WTC11 (cell line): ENCODE measurements at regions not wholly inside any gene's neighbourhood (a gene's known extent, or its start where the extent isn't known, plus 50 kb on each side); places are given as distances from the start of the nearest gene placed in this dataset.

Source experiments
- ATAC-seq: fragments of 200-7000 bp; cut with Tn5 transposase; 2 replicates; pipeline ENCODE4 v1.10.0; 2021; ENCODE audit warnings: mild to moderate bottlenecking, moderate library complexity
- CTCF ChIA-PET: fragments of 300-600 bp; sonication (Branson Sonifier 250); formaldehyde crosslinking; loops from one replicate; lab custom pipeline; 2021; ENCODE audit warnings: antibody characterized with exemption; lab: Charles Lee
- POLR2A ChIA-PET: fragments of 350-600 bp; sonication (Branson Sonifier 250); formaldehyde crosslinking; loops from one replicate; lab custom pipeline; 2021; ENCODE audit warnings: antibody characterized with exemption; lab: Charles Lee
- DNase-seq: peaks from one replicate; pipeline ENCODE4 v3.0.0; 2021; ENCODE audit warnings: low spot score
- H3K27ac Mint-ChIP-seq: 2 replicates; pipeline ENCODE4 v1.8.0; 2021; ENCODE audit warnings: mixed read lengths
- H3K27me3 Mint-ChIP-seq: 2 replicates; pipeline ENCODE4 v1.8.0; 2021; ENCODE audit warnings: low read depth, mild to moderate bottlenecking, moderate library complexity, mixed read lengths
- H3K36me3 Mint-ChIP-seq: 2 replicates; pipeline ENCODE4 v1.8.0; 2021; ENCODE audit warnings: mixed read lengths
- H3K4me1 Mint-ChIP-seq: 2 replicates; pipeline ENCODE4 v1.8.0; 2022; ENCODE audit warnings: mixed read lengths
- H3K4me3 Mint-ChIP-seq: 2 replicates; pipeline ENCODE4 v1.8.0; 2021; ENCODE audit warnings: mild to moderate bottlenecking, moderate library complexity, mixed read lengths
- H3K9me3 Mint-ChIP-seq: 2 replicates; pipeline ENCODE4 v1.8.0; 2021; ENCODE audit warnings: mixed read lengths
- ATF2 ChIP-seq: sonication (generic); formaldehyde crosslinking; IDR thresholded peaks from 2 replicates; pipeline ENCODE4 v1.8.1; 2022; ENCODE audit warnings: low read depth, missing genetic modification reagents, borderline replicate concordance
- E2F5 ChIP-seq: sonication (generic); formaldehyde crosslinking; IDR thresholded peaks from 2 replicates; pipeline ENCODE4 v1.8.1; 2022; ENCODE audit warnings: mild to moderate bottlenecking, moderate library complexity, missing genetic modification reagents
- ELF4 ChIP-seq: sonication (generic); formaldehyde crosslinking; IDR thresholded peaks from 2 replicates; pipeline ENCODE4 v1.8.1; 2022; ENCODE audit warnings: low read depth, mild to moderate bottlenecking, moderate library complexity, missing genetic modification reagents
- MAX ChIP-seq: sonication (generic); formaldehyde crosslinking; IDR thresholded peaks from 2 replicates; pipeline ENCODE4 v1.8.0; 2022; ENCODE audit warnings: mild to moderate bottlenecking, missing genetic modification reagents
- NR1H2 ChIP-seq: sonication (generic); formaldehyde crosslinking; IDR thresholded peaks from 2 replicates; pipeline ENCODE4 v1.9.0; 2021; ENCODE audit warnings: mild to moderate bottlenecking, moderate library complexity, missing genetic modification reagents
- NR2C2 ChIP-seq: sonication (generic); formaldehyde crosslinking; IDR thresholded peaks from 2 replicates; pipeline ENCODE4 v1.8.0; 2022; ENCODE audit warnings: mild to moderate bottlenecking, missing genetic modification reagents
- OVOL2 ChIP-seq: fragments of 250-450 bp; sonication (Bioruptor Pico); IDR thresholded peaks from 2 replicates; pipeline ENCODE4 v1.9.0; 2021; ENCODE audit warnings: mild to moderate bottlenecking, borderline replicate concordance
- SMAD3 ChIP-seq: sonication (generic); formaldehyde crosslinking; IDR thresholded peaks from 2 replicates; pipeline ENCODE4 v1.8.0; 2022; ENCODE audit warnings: missing genetic modification reagents, mild to moderate bottlenecking, borderline replicate concordance
- SMAD4 ChIP-seq: sonication (generic); formaldehyde crosslinking; IDR thresholded peaks from 2 replicates; pipeline ENCODE4 v1.8.0; 2022; ENCODE audit warnings: mild to moderate bottlenecking, missing genetic modification reagents
- SOX15 ChIP-seq: fragments of 250-450 bp; sonication (Bioruptor Pico); IDR thresholded peaks from 2 replicates; pipeline ENCODE4 v1.9.0; 2021; ENCODE audit warnings: mild to moderate bottlenecking
- TP53 ChIP-seq: sonication (generic); formaldehyde crosslinking; IDR thresholded peaks from 2 replicates; pipeline ENCODE4 v1.8.1; 2023; ENCODE audit warnings: mild to moderate bottlenecking, missing genetic modification reagents
- ZNF232 ChIP-seq: sonication (generic); formaldehyde crosslinking; IDR thresholded peaks from 2 replicates; pipeline ENCODE4 v1.8.0; 2022; ENCODE audit warnings: mild to moderate bottlenecking, missing genetic modification reagents
- ZNF396 ChIP-seq: fragments of 250-450 bp; sonication (Bioruptor Pico); IDR thresholded peaks from 2 replicates; pipeline ENCODE4 v1.8.0; 2021; ENCODE audit warnings: mild to moderate bottlenecking, moderate library complexity, borderline replicate concordance
- ZNF423 ChIP-seq: fragments of 250-450 bp; sonication (Bioruptor Pico); IDR thresholded peaks from 2 replicates; pipeline ENCODE4 v2.1.2; 2022; ENCODE audit warnings: mild to moderate bottlenecking, moderate library complexity
- TF ChIP-seq, protein P1 (sequence below): sonication (generic); formaldehyde crosslinking; IDR thresholded peaks from 2 replicates; pipeline ENCODE4 v1.8.1; 2023; ENCODE audit warnings: mild to moderate bottlenecking, missing genetic modification reagents, borderline replicate concordance
- TF ChIP-seq, protein P2 (sequence below): sonication (generic); formaldehyde crosslinking; IDR thresholded peaks from 2 replicates; pipeline ENCODE4 v1.8.0; 2022; ENCODE audit warnings: mild to moderate bottlenecking, missing genetic modification reagents
- TF ChIP-seq, protein P3 (sequence below): sonication (generic); formaldehyde crosslinking; IDR thresholded peaks from 2 replicates; pipeline ENCODE4 v1.8.1; 2023; ENCODE audit warnings: mild to moderate bottlenecking, moderate library complexity, missing genetic modification reagents

- Mint-ChIP-seq H3K4me3 (no peak overlapping the region), H3K4me1 (0 out of 2 replicates have a peak, but pooled peaks cover 6% of the 10 kb centered on the region), H3K9me3 (peaks cover 4% of the 10 kb centered on the region), H3K27ac (no peak overlapping the region), H3K36me3 (no peaks in the 10 kb centered on the region), H3K27me3 (no peaks in the 10 kb centered on the region)
- DNase-seq (no peak), ATAC-seq (no peak)
- ChIA-PET CTCF (no interaction called here), POLR2A (no interaction called here)
- TF ChIP-seq SMAD3 (CRISPR knock-in tag) (no peak), SMAD4 (CRISPR knock-in tag) (no peak), TP53 (CRISPR knock-in tag) (no peak), ZNF396 (no peak), MAX (CRISPR knock-in tag) (no peak), ZNF423 (no peak), E2F5 (no peak), OVOL2 (CRISPR knock-in tag) (no peak), ATF2 (no peak)
- TF ChIP-seq, protein P1, sequence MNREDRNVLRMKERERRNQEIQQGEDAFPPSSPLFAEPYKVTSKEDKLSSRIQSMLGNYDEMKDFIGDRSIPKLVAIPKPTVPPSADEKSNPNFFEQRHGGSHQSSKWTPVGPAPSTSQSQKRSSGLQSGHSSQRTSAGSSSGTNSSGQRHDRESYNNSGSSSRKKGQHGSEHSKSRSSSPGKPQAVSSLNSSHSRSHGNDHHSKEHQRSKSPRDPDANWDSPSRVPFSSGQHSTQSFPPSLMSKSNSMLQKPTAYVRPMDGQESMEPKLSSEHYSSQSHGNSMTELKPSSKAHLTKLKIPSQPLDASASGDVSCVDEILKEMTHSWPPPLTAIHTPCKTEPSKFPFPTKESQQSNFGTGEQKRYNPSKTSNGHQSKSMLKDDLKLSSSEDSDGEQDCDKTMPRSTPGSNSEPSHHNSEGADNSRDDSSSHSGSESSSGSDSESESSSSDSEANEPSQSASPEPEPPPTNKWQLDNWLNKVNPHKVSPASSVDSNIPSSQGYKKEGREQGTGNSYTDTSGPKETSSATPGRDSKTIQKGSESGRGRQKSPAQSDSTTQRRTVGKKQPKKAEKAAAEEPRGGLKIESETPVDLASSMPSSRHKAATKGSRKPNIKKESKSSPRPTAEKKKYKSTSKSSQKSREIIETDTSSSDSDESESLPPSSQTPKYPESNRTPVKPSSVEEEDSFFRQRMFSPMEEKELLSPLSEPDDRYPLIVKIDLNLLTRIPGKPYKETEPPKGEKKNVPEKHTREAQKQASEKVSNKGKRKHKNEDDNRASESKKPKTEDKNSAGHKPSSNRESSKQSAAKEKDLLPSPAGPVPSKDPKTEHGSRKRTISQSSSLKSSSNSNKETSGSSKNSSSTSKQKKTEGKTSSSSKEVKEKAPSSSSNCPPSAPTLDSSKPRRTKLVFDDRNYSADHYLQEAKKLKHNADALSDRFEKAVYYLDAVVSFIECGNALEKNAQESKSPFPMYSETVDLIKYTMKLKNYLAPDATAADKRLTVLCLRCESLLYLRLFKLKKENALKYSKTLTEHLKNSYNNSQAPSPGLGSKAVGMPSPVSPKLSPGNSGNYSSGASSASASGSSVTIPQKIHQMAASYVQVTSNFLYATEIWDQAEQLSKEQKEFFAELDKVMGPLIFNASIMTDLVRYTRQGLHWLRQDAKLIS (CRISPR knock-in tag) = no peak
- TF ChIP-seq, protein P2, sequence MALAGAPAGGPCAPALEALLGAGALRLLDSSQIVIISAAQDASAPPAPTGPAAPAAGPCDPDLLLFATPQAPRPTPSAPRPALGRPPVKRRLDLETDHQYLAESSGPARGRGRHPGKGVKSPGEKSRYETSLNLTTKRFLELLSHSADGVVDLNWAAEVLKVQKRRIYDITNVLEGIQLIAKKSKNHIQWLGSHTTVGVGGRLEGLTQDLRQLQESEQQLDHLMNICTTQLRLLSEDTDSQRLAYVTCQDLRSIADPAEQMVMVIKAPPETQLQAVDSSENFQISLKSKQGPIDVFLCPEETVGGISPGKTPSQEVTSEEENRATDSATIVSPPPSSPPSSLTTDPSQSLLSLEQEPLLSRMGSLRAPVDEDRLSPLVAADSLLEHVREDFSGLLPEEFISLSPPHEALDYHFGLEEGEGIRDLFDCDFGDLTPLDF = no peak
These were observed 376.0 kb downstream of the CYLC2 start for GRCh38 chr9:103371152-103371551.

GRCh38 chr9:103372828-103373227, 377.7 kb downstream of the CYLC2 start:
- TF ChIP-seq SOX15 (CRISPR knock-in tag) = no peak
- TF ChIP-seq ELF4 = no peak
- TF ChIP-seq, protein P3, sequence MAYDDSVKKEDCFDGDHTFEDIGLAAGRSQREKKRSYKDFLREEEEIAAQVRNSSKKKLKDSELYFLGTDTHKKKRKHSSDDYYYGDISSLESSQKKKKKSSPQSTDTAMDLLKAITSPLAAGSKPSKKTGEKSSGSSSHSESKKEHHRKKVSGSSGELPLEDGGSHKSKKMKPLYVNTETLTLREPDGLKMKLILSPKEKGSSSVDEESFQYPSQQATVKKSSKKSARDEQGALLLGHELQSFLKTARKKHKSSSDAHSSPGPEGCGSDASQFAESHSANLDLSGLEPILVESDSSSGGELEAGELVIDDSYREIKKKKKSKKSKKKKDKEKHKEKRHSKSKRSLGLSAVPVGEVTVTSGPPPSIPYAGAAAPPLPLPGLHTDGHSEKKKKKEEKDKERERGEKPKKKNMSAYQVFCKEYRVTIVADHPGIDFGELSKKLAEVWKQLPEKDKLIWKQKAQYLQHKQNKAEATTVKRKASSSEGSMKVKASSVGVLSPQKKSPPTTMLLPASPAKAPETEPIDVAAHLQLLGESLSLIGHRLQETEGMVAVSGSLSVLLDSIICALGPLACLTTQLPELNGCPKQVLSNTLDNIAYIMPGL (CRISPR knock-in tag) = no peak
- TF ChIP-seq NR1H2 (CRISPR knock-in tag) = no peak
- no peak for TF ChIP-seq NR2C2 (CRISPR knock-in tag)
- no peak for TF ChIP-seq ATF2
- no peak for TF ChIP-seq ZNF232 (CRISPR knock-in tag)
- TF ChIP-seq, all 79 proteins: peak for 0
- no peak for ATAC-seq
- no peak overlapping the region for H3K27ac Mint-ChIP-seq

More at GRCh38 chr9:103372828-103373227, 377.7 kb downstream of the CYLC2 start:
- no peak for DNase-seq
- POLR2A ChIA-PET = no interaction called here
- H3K27me3 Mint-ChIP-seq = no peaks in the 10 kb centered on the region
- no peaks in the 10 kb centered on the region for H3K36me3 Mint-ChIP-seq
- H3K9me3 Mint-ChIP-seq = peaks cover 4% of the 10 kb centered on the region
- H3K4me1 Mint-ChIP-seq = 0 out of 2 replicates have a peak, but pooled peaks cover 6% of the 10 kb centered on the region
- no peak overlapping the region for H3K4me3 Mint-ChIP-seq
- CTCF ChIA-PET = no interaction called here
